KMS-11 (cell line): ENCODE measurements at regions not wholly inside any gene's neighbourhood (a gene's known extent, or its start where the extent isn't known, plus 50 kb on each side); places are given as distances from the start of the nearest gene placed in this dataset.

Experiments used
- H2AFZ ChIP-seq: fragments of 200-600 bp; sonication (generic); 2 replicates; pipeline ENCODE4 v1.6.1; 2016; ENCODE audit warnings: antibody characterized with exemption, mixed run types, low read depth
- H3K27ac ChIP-seq: fragments of 200-600 bp; sonication (generic); 2 replicates; pipeline ENCODE4 v1.6.1; 2016; ENCODE audit warnings: mild to moderate bottlenecking, mixed run types
- H3K27me3 ChIP-seq: fragments of 200-600 bp; sonication (generic); 2 replicates; pipeline ENCODE4 v1.6.1; 2017; ENCODE audit warnings: mild to moderate bottlenecking, low read depth, mixed run types, moderate library complexity; ENCODE audit not compliant: insufficient read depth
- H3K36me3 ChIP-seq: fragments of 200-600 bp; sonication (generic); 2 replicates; pipeline ENCODE4 v1.6.1; 2017; ENCODE audit warnings: mild to moderate bottlenecking, mixed run types; ENCODE audit not compliant: insufficient read depth
- H3K4me1 ChIP-seq: fragments of 200-600 bp; sonication (generic); 2 replicates; pipeline ENCODE4 v1.6.1; 2016; ENCODE audit warnings: mild to moderate bottlenecking, low read depth, mixed run types; ENCODE audit not compliant: poor library complexity, severe bottlenecking
- H3K4me2 ChIP-seq: fragments of 200-600 bp; sonication (generic); 2 replicates; pipeline ENCODE4 v1.7.0; 2016; ENCODE audit warnings: mild to moderate bottlenecking, mixed run types
- H3K4me3 ChIP-seq: fragments of 200-600 bp; sonication (generic); IDR thresholded peaks from 2 replicates; pipeline ENCODE4 v1.6.1; 2017; ENCODE audit warnings: low read depth, low read length, mixed read lengths; ENCODE audit not compliant: insufficient read depth
- H3K79me2 ChIP-seq: fragments of 200-600 bp; sonication (generic); 2 replicates; pipeline ENCODE4 v1.6.1; 2016; ENCODE audit warnings: low read depth, mixed run types; ENCODE audit not compliant: insufficient read depth
- H3K9ac ChIP-seq: fragments of 200-600 bp; sonication (generic); 2 replicates; pipeline ENCODE4 v1.6.1; 2016; ENCODE audit warnings: mild to moderate bottlenecking, mixed run types
- H4K20me1 ChIP-seq: fragments of 200-600 bp; sonication (generic); 2 replicates; pipeline ENCODE4 v1.6.1; 2016; ENCODE audit warnings: mild to moderate bottlenecking, mixed run types; ENCODE audit not compliant: insufficient read depth
- CTCF ChIP-seq: fragments of 200-600 bp; sonication (generic); conservative IDR thresholded peaks from 2 replicates; pipeline ENCODE4 v1.6.1; 2017; ENCODE audit warnings: low read depth, mild to moderate bottlenecking, antibody characterized with exemption, low read length, moderate library complexity, mixed read lengths

- H3K4me2 ChIP-seq = no peak overlapping the region
- no peaks in the 10 kb centered on the region for H3K4me1 ChIP-seq
- no peak overlapping the region for H3K9ac ChIP-seq
- no peaks in the 10 kb centered on the region for H4K20me1 ChIP-seq
- no peak overlapping the region for H3K4me3 ChIP-seq
- no peak for TF ChIP-seq CTCF
- H2AFZ ChIP-seq = no peak overlapping the region
- H3K79me2 ChIP-seq = no peaks in the 10 kb centered on the region
- H3K27ac ChIP-seq = no peak overlapping the region
- H3K36me3 ChIP-seq = no peaks in the 10 kb centered on the region
- H3K27me3 ChIP-seq = no peaks in the 10 kb centered on the region
These were observed 55.7 kb upstream of the ACKR3 start for GRCh38 chr2:236513956-236514355.

- Histone ChIP-seq H3K36me3 (no peaks in the 10 kb centered on the region), H3K9ac (no peak overlapping the region), H3K79me2 (no peaks in the 10 kb centered on the region), H2AFZ (no peak overlapping the region), H3K4me3 (no peak overlapping the region), H3K4me1 (no peaks in the 10 kb centered on the region), H3K27ac (no peak overlapping the region), H3K4me2 (no peak overlapping the region), H4K20me1 (no peaks in the 10 kb centered on the region), H3K27me3 (no peaks in the 10 kb centered on the region)
- TF ChIP-seq CTCF = no peak
These were observed 52.9 kb upstream of the ACKR3 start for GRCh38 chr2:236516708-236517107.

- H3K4me1 ChIP-seq = no peaks in the 10 kb centered on the region
- H3K9ac ChIP-seq = no peak overlapping the region
- H3K36me3 ChIP-seq = no peaks in the 10 kb centered on the region
- no peaks in the 10 kb centered on the region for H3K27me3 ChIP-seq
- H3K4me3 ChIP-seq = no peak overlapping the region
- no peak overlapping the region for H3K27ac ChIP-seq
- H3K4me2 ChIP-seq = no peak overlapping the region
- no peaks in the 10 kb centered on the region for H3K79me2 ChIP-seq
- no peak for TF ChIP-seq CTCF
- H4K20me1 ChIP-seq = no peaks in the 10 kb centered on the region
- no peak overlapping the region for H2AFZ ChIP-seq
These were observed 52.2 kb upstream of the ACKR3 start for GRCh38 chr2:236517251-236518031.
